HG03108 (cell line): ENCODE measurements at regions not wholly inside any gene's neighbourhood (a gene's known extent, or its start where the extent isn't known, plus 50 kb on each side); places are given as distances from the start of the nearest gene placed in this dataset.
"Not testable (repeated sequence)": the region's sequence is repeated elsewhere in the genome, so short reads cannot be mapped to it uniquely, and the experiment has no call there.

Source experiments
- ATAC-seq: cut with Tn5 transposase; IDR thresholded peaks from one replicate; pipeline ENCODE4 v1.9.1; 2021; ENCODE audit warnings: moderate library complexity; ENCODE audit not compliant: unreplicated experiment

DNA sequence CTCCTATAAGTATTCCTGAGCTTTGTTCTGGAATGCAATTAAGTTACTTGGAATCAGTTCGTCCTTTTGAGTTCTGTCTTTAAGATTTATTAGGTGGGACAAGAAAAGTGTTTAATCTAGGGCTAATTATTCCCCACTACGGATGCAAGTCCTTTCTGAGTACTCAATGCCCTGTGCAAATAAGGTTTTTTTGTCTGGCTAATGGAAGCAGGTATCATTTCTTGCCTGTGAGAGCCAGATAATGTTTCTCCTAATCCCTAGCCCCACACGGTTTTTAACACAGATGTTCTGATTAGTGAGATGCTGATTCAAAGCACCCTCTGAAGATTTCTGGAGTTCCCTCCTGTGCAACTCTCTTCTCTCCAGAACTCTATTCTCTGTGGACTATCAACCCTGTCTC is 296.6 kb upstream of the PRICKLE1 start:
- ATAC-seq = no peak

GRCh38 chr12:42885677-42886076 is 296.1 kb upstream of the PRICKLE1 start:
- ATAC-seq = no peak

DNA sequence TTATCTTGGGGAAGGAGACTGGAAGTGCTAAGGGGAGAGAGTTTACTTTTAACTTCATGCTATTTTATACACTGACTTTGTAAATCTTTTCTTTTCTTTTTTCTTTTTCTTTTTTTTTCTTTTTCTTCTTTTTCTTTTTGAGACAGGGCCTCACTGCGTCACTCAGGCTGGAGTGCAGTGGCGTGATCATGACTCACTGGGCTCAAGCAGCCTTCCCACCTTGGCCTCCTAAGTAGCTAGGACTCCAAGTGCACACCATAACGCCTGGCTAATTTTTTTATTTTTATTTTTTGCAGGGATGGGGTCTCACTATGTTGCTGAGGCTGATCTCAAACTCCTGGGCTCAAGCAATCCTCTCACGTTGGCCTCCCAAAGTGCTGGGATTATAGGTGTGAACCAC is 294.6 kb upstream of the PRICKLE1 start:
- ATAC-seq = no peak

DNA sequence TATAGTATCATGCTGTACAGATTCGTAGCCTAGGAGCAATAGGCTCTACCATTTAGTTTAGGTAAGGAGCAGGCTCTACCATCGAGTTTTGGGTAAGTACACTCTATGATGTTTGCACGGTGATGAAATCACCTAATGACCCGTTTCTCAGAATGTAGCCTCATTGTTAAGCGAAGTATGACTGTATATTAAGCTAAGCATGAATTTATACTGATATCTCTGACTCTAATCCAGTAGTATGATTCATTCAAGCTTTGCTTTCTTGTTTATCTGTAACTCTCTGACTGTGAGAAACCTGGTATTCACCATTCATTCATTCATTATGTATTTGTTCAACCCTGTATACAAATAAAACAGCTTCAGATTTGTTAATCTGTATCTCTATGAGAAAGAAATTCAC is 283.9 kb upstream of the PRICKLE1 start:
- ATAC-seq = no peak

DNA sequence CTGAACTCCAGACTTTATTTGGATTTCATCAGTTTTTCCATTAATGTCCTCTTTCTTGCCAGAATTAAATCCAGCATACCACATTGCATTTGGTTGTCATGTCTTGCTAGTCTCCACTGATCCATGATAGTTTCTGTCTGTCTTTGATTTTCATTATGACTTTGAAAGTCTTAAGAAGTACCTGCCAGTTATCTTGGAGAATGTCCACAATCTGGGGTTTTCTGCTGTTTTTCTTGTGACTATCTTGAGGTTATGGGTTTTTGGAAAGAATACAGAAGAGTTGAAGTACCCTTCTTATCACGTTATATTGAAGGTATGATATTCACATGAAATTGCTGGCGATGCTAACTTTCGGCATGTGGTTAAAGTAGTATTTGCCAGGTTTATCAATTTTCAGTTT is 282.3 kb upstream of the PRICKLE1 start:
- ATAC-seq = no peak

DNA sequence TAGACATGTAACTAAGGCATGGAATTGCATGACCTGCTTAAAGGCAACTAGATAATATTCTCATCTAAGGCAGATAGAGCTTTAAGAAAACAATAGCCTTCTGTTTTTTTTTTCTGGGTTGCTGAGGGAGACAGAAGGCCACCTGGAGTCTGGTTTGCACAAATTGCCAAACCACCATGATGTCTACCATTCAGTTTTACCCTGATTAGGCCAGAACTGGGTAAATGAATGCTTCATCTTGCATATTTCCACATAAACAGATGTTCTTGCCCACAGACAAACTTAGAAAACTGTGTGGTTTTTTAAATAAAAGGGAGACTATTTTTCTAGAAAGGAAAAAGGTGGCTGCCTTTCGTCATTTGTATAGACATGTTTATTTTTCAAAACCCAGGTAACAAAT is 278.7 kb upstream of the PRICKLE1 start:
- no peak for ATAC-seq

DNA sequence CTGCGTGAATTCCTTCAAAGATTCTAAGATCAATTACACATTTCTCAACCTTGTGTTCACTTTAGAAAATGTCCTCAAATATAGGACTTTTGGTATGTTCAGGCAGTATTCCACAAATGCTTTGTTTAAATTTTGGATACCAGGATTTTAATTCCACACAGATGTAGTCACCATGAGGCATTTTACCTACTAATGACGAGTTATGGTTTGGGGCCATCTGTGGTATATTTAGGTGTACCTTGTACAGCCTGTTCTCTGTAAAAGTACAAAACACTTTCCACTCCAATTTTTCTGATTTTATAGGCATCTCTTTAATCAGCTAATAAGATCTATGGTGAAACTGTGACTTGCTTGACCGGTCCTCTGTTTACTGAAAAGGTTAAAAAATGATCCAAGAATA is 275.7 kb upstream of the PRICKLE1 start:
- ATAC-seq = no peak

GRCh38 chr12:42862055-42862454 is 272.5 kb upstream of the PRICKLE1 start:
- no peak for ATAC-seq

GRCh38 chr12:42860331-42860730 is 270.8 kb upstream of the PRICKLE1 start:
- not testable (repeated sequence) for ATAC-seq

GRCh38 chr12:42859612-42860011 is 270.1 kb upstream of the PRICKLE1 start:
- ATAC-seq = no peak

- ATAC-seq = no peak
These were observed 267.6 kb upstream of the PRICKLE1 start for GRCh38 chr12:42857106-42857505.

GRCh38 chr12:42855362-42855950 is 265.9 kb upstream of the PRICKLE1 start:
- ATAC-seq = no peak

DNA sequence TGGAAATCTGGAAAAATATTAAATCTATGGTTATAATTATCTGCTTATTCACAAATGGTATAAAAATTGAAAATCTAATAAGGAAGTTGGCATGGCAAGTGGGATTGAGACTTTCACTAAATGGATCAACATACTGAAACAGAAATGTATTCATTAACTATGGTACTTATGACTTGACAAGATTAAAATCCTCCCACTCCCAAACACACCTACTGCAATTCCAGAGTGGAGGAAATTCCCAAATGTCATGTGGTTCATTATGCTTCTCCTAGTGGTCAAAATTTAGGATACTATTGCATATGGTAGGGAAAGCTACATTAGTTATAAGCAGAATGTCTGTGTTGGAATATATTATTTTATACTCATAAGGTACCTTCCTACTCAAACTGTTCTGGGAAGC is 265.3 kb upstream of the PRICKLE1 start:
- ATAC-seq = no peak

- no peak for ATAC-seq
These were observed 264.7 kb upstream of the PRICKLE1 start for GRCh38 chr12:42854208-42854607.

DNA sequence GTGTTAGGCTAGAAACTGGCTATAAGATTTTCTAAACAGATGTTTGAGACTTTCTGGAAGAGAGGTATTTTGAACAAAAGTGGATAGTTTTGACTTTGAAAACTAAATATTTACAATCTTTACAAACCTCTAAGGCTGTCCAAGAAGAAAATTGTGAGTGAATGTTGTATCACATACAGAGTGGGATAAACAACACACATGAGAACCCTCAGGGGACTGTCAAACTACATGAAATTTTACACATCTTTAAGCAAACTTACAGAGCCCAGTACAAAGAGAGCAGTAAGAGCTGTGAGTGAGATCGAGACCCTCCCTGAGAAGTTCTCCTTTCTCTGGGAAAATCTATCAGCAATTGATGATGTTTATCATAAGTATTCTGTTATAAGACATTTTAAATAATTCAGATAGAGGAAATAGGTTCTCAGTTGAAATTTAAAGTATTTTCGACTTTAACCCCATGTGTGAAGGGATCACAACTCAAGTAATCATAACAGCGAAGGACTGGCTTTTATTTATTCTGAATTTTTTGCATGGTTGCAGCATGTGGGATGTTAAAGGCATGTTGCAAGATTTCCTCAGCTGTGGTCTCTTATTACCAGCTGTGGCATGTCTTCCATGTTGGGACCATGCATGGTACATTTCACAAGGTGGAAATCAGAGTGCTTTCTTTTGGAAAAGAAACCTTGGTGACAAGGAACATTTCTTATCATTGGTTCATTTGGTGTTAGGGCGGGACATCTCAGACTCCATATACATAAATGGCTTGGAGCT is 264.0 kb upstream of the PRICKLE1 start:
- no peak for ATAC-seq

DNA sequence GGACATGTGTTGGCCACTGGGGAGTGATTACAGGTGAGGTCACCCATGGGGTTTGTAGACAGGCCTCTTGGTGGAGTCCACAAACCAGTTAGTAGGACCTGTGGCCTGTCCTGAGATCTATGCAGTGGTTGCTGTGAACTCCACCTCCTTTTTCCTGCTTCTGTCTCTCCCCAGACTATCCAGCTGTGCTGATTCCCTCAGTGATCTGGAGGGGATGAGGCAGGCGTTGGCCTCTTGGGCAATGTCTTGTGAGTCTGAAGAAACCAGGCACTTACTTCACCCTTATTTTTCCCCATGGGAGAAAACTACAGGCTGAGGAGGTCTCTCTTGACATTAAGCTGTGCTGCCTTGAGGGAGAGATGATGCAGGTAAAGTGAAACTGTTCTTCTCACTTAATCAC is 257.2 kb upstream of the PRICKLE1 start:
- no peak for ATAC-seq

DNA sequence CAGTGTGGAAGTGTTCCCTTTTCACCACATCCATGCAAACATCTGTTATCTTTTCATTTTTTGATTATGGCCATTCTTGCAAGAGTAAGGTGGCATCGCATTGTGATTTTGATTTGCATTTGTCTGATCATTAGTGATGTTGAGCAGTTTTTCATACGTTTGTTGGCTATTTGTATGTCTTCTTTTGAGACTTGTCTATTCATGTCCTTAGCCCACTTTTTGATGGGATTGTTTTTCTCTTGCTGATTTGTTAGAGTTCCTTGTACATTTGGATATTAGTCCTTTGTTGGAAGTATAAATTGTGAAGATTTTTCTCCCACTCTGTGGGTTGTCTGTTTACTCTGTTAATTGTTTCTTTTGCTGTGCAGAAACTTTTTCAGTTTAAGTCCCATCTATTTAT is 244.5 kb upstream of the PRICKLE1 start:
- ATAC-seq = no peak

DNA sequence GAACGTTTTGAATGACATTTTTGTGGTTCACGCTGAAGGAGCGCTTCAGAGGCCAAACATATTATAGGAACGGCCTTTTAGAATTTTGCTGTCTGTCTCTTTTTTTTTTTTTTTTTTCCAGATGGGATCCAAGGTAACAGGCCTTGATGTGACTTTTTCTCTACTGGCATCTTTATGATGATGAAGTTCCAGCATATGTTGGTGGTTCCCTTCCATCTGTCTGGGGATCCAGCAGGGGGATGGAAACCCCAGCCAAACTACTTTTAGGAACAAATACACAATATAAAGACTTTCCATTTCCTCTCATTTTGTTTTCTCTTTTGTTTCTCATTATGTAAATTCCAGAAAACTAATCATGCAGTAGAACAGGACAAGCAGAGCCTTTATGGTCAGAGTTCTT is 239.3 kb upstream of the PRICKLE1 start:
- no peak for ATAC-seq

DNA sequence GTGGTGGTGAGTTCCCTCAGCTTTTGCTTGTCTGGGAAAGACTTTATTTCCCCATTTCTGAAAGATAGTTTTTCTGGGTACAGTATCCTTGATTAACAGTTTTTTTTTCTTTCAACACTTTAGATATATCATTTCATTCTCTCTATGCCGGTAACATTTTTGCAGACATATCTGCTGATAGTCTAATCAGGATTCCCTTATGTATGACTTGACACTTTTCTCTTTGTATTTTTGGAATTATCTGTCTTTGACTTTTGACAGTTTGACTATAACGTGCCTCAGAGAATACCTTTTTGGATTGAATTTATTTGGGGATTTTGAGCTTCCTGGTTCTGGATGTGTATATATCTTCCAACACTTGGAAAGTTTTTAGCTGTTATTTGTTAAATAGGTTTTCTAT is 234.8 kb upstream of the PRICKLE1 start:
- ATAC-seq = no peak

DNA sequence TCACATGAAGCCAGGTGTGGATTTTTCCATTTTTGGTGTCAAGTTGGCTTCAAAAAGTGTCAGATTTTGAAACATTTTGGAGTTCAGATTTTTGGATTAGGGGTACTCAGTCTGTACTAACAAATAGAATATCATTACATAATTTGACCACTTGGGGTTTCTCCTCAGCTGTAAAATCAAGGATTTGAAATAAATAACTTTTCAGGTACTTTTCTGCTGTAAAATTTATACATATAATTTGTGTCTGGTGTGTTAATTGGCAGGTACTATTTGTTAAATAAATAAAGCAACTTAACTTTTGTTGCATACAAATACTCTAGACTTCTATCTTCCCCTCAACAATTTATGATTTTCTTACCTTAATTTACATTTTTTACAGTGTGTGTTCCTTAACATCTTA is 234.1 kb upstream of the PRICKLE1 start:
- ATAC-seq = no peak

- ATAC-seq = no peak
These were observed 230.3 kb upstream of the PRICKLE1 start for GRCh38 chr12:42819846-42820245.

GRCh38 chr12:42815068-42815467 is 225.5 kb upstream of the PRICKLE1 start:
- ATAC-seq = no peak

GRCh38 chr12:42812871-42813270 is 223.3 kb upstream of the PRICKLE1 start:
- no peak for ATAC-seq
